NT2/D1 (cell line): ENCODE measurements at regions not wholly inside any gene's neighbourhood (a gene's known extent, or its start where the extent isn't known, plus 50 kb on each side); places are given as distances from the start of the nearest gene placed in this dataset.

Source experiments
- SUZ12 ChIP-seq: IDR thresholded peaks from 2 replicates; pipeline ENCODE4 v1.6.1; 2011; ENCODE audit not compliant: insufficient read length, insufficient read depth; ENCODE audit errors: extremely low read depth
- YY1 ChIP-seq: IDR thresholded peaks from 2 replicates; pipeline ENCODE4 v1.6.1; 2011; ENCODE audit not compliant: insufficient read length, insufficient read depth

- TF ChIP-seq YY1 (no peak), SUZ12 (no peak)
These were observed 489.4 kb downstream of the SEMA3D start for GRCh38 chr7:84697506-84697905.
